Transverse colon (tissue), 4 donors: ENCODE measurements at regions not wholly inside any gene's neighbourhood (a gene's known extent, or its start where the extent isn't known, plus 50 kb on each side); places are given as distances from the start of the nearest gene placed in this dataset.

ENCODE experiments used
- POLR2A ChIP-seq: fragments of 450-650 bp; IDR thresholded peaks from one replicate; pipeline ENCODE4 v1.6.1; 2016; ENCODE audit warnings: antibody characterized with exemption, mild to moderate bottlenecking, moderate library complexity
- POLR2AphosphoS5 ChIP-seq, 3 donors: sonication (generic); formaldehyde crosslinking; IDR thresholded peaks; one replicate each; pipeline ENCODE4 v1.6.1; 2016; ENCODE audit warnings: antibody characterized with exemption in 3 of 3
- TF ChIP-seq, protein P1 (sequence below), 5 experiments: fragments of 200-600 bp in 3 of 5; fragments of 450-650 bp in 2 of 5; sonication (generic) in 3 of 5; IDR thresholded peaks; 1 replicate in 2 of 5; 2 replicates in 3 of 5; pipeline ENCODE4 v1.5.1; 2016 to 2017; ENCODE audit warnings: antibody characterized with exemption in 5 of 5, inconsistent platforms in 3 of 5, mild to moderate bottlenecking in 2 of 5, moderate library complexity in 1 of 5

DNA sequence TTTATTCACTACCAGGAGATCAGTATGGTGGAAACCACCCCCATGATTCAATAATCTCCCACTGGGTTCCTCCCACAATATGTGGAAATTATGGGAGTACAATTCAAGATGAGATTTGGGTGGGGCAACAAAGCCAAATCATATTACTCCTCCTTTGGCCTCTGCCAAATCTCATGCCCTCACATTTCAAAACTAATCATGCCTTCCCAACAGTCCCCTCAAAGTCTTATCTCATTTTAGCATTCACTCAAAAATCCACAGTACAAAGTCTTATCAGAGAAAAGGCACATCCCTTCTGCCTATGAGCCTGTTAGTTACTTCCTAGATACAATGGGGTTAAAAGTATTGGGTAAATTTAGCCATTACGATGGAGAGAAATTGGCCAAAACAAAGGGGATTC is 989.5 kb upstream of the CNTNAP5 start:
- TF ChIP-seq POLR2AphosphoS5 (IDR thresholded peaks at IDR 0.05) (no peak), POLR2A (no peak)
- TF ChIP-seq, protein P1, sequence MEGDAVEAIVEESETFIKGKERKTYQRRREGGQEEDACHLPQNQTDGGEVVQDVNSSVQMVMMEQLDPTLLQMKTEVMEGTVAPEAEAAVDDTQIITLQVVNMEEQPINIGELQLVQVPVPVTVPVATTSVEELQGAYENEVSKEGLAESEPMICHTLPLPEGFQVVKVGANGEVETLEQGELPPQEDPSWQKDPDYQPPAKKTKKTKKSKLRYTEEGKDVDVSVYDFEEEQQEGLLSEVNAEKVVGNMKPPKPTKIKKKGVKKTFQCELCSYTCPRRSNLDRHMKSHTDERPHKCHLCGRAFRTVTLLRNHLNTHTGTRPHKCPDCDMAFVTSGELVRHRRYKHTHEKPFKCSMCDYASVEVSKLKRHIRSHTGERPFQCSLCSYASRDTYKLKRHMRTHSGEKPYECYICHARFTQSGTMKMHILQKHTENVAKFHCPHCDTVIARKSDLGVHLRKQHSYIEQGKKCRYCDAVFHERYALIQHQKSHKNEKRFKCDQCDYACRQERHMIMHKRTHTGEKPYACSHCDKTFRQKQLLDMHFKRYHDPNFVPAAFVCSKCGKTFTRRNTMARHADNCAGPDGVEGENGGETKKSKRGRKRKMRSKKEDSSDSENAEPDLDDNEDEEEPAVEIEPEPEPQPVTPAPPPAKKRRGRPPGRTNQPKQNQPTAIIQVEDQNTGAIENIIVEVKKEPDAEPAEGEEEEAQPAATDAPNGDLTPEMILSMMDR (IDR thresholded peaks at IDR 0.05): no peak
